A549 (cell line): ENCODE measurements at regions not wholly inside any gene's neighbourhood (a gene's known extent, or its start where the extent isn't known, plus 50 kb on each side); places are given as distances from the start of the nearest gene placed in this dataset.

Experiments used
- ATAC-seq, 2 experiments: fragments of 200-7000 bp in 1 of 2; fragments of >200 bp in 1 of 2; cut with Nextera tagmentation in 1 of 2; cut with Tn5 transposase in 1 of 2; 3 replicates each; pipeline versions ENCODE4 v1.8.0 to v1.9.1; 2018 to 2020; ENCODE audit warnings: mild to moderate bottlenecking in 1 of 2, moderate library complexity in 1 of 2
- CTCF ChIA-PET: fragments of 300-600 bp; sonication (Branson Sonifier 250); formaldehyde crosslinking; extraction: SDS; loops from one replicate; lab custom pipeline; 2021; ENCODE audit warnings: antibody characterized with exemption, inconsistent platforms; lab: Yijun Ruan, JAX
- POLR2A ChIA-PET: fragments of 350-600 bp; formaldehyde crosslinking; extraction: SDS; loops from one replicate; lab custom pipeline; 2021; ENCODE audit warnings: antibody characterized with exemption, inconsistent platforms; lab: Yijun Ruan, JAX
- DNase-seq, 2 experiments: peaks; one replicate each; pipeline versions ENCODE4 v3.0.0 to v3.0.0-alpha.2; 2011 to 2016; ENCODE audit warnings: low read depth in 1 of 2, low spot score in 1 of 2
- FAIRE-seq: peaks from 2 replicates; lab custom pipeline; 2011; peaks lifted over from hg19 to GRCh38; lab: Jason Lieb, UNC
- H3K27ac ChIP-seq, 2 experiments: fragments of >200 bp; sonication (Bioruptor Twin); formaldehyde crosslinking; 3 replicates each; pipeline ENCODE4 v1.5.1; 2016 to 2017
- H3K4me1 ChIP-seq: fragments of >200 bp; sonication (Bioruptor Twin); formaldehyde crosslinking; 3 replicates; pipeline ENCODE4 v1.6.1; 2016
- H3K4me2 ChIP-seq: fragments of >200 bp; sonication (Bioruptor Twin); formaldehyde crosslinking; 3 replicates; pipeline ENCODE4 v1.6.1; 2016
- H3K4me3 ChIP-seq: fragments of >200 bp; sonication (Bioruptor Twin); formaldehyde crosslinking; 3 replicates; pipeline ENCODE4 v1.5.1; 2016
- H3K9me3 ChIP-seq: fragments of >200 bp; sonication (Bioruptor Twin); formaldehyde crosslinking; 3 replicates; pipeline ENCODE4 v1.6.1; 2016
- ATOH8 ChIP-seq: fragments of 250-450 bp; sonication (Bioruptor Pico); IDR thresholded peaks from 2 replicates; pipeline ENCODE4 v1.5.0; 2020; ENCODE audit warnings: low read depth, mild to moderate bottlenecking, moderate library complexity
- CBX8 ChIP-seq: fragments of 200-600 bp; sonication (generic); IDR thresholded peaks from 2 replicates; pipeline ENCODE4 v1.6.1; 2016
- CEBPB ChIP-seq, 2 experiments: fragments of >200 bp in 1 of 2; sonication (Bioruptor Twin) in 1 of 2; formaldehyde crosslinking in 1 of 2; IDR thresholded peaks; 2 replicates each; pipeline ENCODE4 v1.6.1; 2012 to 2016
- EHF ChIP-seq: fragments of 250-450 bp; sonication (Bioruptor Pico); IDR thresholded peaks from 2 replicates; pipeline ENCODE4 v1.5.0; 2020; ENCODE audit warnings: mild to moderate bottlenecking
- ELK1 ChIP-seq: fragments of 150-350 bp; IDR thresholded peaks from 2 replicates; pipeline ENCODE4 v1.6.1; 2014; ENCODE audit warnings: low read depth, mild to moderate bottlenecking, low read length
- EP300 ChIP-seq, 2 experiments: fragments of >200 bp; sonication (Bioruptor Twin); formaldehyde crosslinking; IDR thresholded peaks; 2 replicates in 1 of 2; 3 replicates in 1 of 2; pipeline ENCODE4 v1.6.1; 2016 to 2017
- FOSB ChIP-seq: fragments of 250-450 bp; sonication (Bioruptor Pico); IDR thresholded peaks from 2 replicates; pipeline ENCODE4 v1.5.0; 2020; ENCODE audit warnings: mild to moderate bottlenecking, moderate library complexity
- HOXA7 ChIP-seq: fragments of 250-450 bp; sonication (Bioruptor Pico); IDR thresholded peaks from 2 replicates; pipeline ENCODE4 v1.5.0; 2020; ENCODE audit warnings: mild to moderate bottlenecking, moderate library complexity
- JUN ChIP-seq, 2 experiments: fragments of >200 bp; sonication (Bioruptor Twin); formaldehyde crosslinking; IDR thresholded peaks; 2 replicates in 1 of 2; 3 replicates in 1 of 2; pipeline ENCODE4 v1.6.1; 2016 to 2017
- JUNB ChIP-seq: fragments of >200 bp; sonication (Bioruptor Twin); formaldehyde crosslinking; IDR thresholded peaks from 2 replicates; pipeline ENCODE4 v1.6.1; 2016
- MAX ChIP-seq: IDR thresholded peaks from 2 replicates; pipeline ENCODE4 v1.6.1; 2012
- MYC ChIP-seq: IDR thresholded peaks from 2 replicates; pipeline ENCODE4 v1.6.1; 2012; ENCODE audit warnings: mild to moderate bottlenecking, inconsistent platforms, low read length, improper control_type of control experiment, borderline replicate concordance
- NFE2L2 ChIP-seq: fragments of 150-350 bp; conservative IDR thresholded peaks from 2 replicates; pipeline ENCODE4 v1.6.1; 2014; ENCODE audit warnings: low read length
- NR3C1 ChIP-seq: fragments of >200 bp; sonication (Bioruptor Twin); formaldehyde crosslinking; IDR thresholded peaks from 3 replicates; pipeline ENCODE4 v1.6.1; 2017
- PHF8 ChIP-seq: fragments of 200-600 bp; sonication (generic); IDR thresholded peaks from 2 replicates; pipeline ENCODE4 v1.6.1; 2016; ENCODE audit warnings: low read depth, mild to moderate bottlenecking, antibody characterized with exemption, moderate library complexity, borderline replicate concordance
- SMC3 ChIP-seq: fragments of >200 bp; sonication (Bioruptor Twin); formaldehyde crosslinking; IDR thresholded peaks from 3 replicates; pipeline ENCODE4 v1.6.1; 2018; ENCODE audit warnings: inconsistent platforms
- TFCP2L1 ChIP-seq: fragments of 250-450 bp; sonication (Bioruptor Pico); IDR thresholded peaks from 2 replicates; pipeline ENCODE4 v1.5.0; 2021; ENCODE audit warnings: mild to moderate bottlenecking
- USF2 ChIP-seq: fragments of 450-650 bp; IDR thresholded peaks from 2 replicates; pipeline ENCODE4 v1.6.1; 2014; ENCODE audit warnings: antibody characterized with exemption
- WGBS: methylation state at CpG from one replicate; pipeline ENCODE4 v1.1.6; 2017; ENCODE audit errors: missing lambda C conversion rate; 5-methylcytosine and 5-hydroxymethylcytosine counted together

- CTCF ChIA-PET = no interaction called here
- Histone ChIP-seq H3K4me3 (no peak overlapping the region), H3K9me3 (no peaks in the 10 kb centered on the region), H3K4me1 (no peaks in the 10 kb centered on the region), H3K27ac (no peak overlapping the region), H3K4me2 (no peak overlapping the region)
- ATAC-seq (no peak), DNase-seq (no peak), FAIRE-seq (no peak)
- TF ChIP-seq CEBPB (IDR thresholded peaks at IDR 0.05) = no peak
- no peak for TF ChIP-seq ELK1
- TF ChIP-seq CBX8 = no peak
- TF ChIP-seq TFCP2L1 (CRISPR knock-in tag) = no peak
- TF ChIP-seq ATOH8 (CRISPR knock-in tag) = no peak
- TF ChIP-seq HOXA7 (CRISPR knock-in tag) = no peak
- TF ChIP-seq JUN (IDR thresholded peaks at IDR 0.05) = no peak
- no peak for TF ChIP-seq EP300 (IDR thresholded peaks at IDR 0.05)
- TF ChIP-seq NR3C1 = no peak
- WGBS = 58% methylated on average over 4 of the region's 4 CpGs
- POLR2A ChIA-PET = no interaction called here
These were observed 468.4 kb downstream of the FOXO1 start for GRCh38 chr13:40197936-40198595.

GRCh38 chr13:40200273-40200978 is 466.0 kb downstream of the FOXO1 start:
- Histone ChIP-seq H3K4me2 (no peak overlapping the region), H3K9me3 (peaks cover 7% of the 10 kb centered on the region; the same call in 1 of the 3 replicates), H3K4me3 (no peak overlapping the region), H3K27ac (no peak overlapping the region), H3K4me1 (no peaks in the 10 kb centered on the region)
- no peak for FAIRE-seq
- CTCF ChIA-PET = interaction anchor here (0.6 to 1.3 kb wide), 2 partner anchors 8 to 20 kb away, joined by 3 read pairs; no protein-coding TSS in a partner anchor
- TF ChIP-seq JUNB = no peak
- TF ChIP-seq PHF8 = no peak
- no peak for TF ChIP-seq EHF (CRISPR knock-in tag)
- no peak for TF ChIP-seq CEBPB (IDR thresholded peaks at IDR 0.05)
- no peak for TF ChIP-seq USF2
- no peak for TF ChIP-seq SMC3
- TF ChIP-seq HOXA7 (CRISPR knock-in tag) = no peak
- no peak for TF ChIP-seq TFCP2L1 (CRISPR knock-in tag)
- no peak for TF ChIP-seq JUN (IDR thresholded peaks at IDR 0.05)
- no peak for ATAC-seq
- POLR2A ChIA-PET = no interaction called here
- 62% methylated on average over 2 of the region's 2 CpGs for WGBS
- DNase-seq = no peak

GRCh38 chr13:40204246-40204645 is 462.2 kb downstream of the FOXO1 start:
- no peak for FAIRE-seq
- CTCF ChIA-PET = interaction anchor here (1.4 kb wide), 1 partner anchor 22 kb away, joined by 3 read pairs; no protein-coding TSS in a partner anchor
- no peak overlapping the region for H3K4me2 ChIP-seq
- peaks cover 6% of the 10 kb centered on the region; the same call in 1 of the 3 replicates for H3K4me1 ChIP-seq
- no peak for DNase-seq
- H3K9me3 ChIP-seq = peaks cover 7% of the 10 kb centered on the region; the same call in 1 of the 3 replicates
- WGBS = 67% methylated on average over 1 of the region's 1 CpG
- H3K4me3 ChIP-seq = no peak overlapping the region
- no peak for TF ChIP-seq MAX
- TF ChIP-seq MYC = no peak
- no peak for TF ChIP-seq FOSB (CRISPR knock-in tag)
- no peak for TF ChIP-seq NFE2L2
- no peak for TF ChIP-seq EHF (CRISPR knock-in tag)
- POLR2A ChIA-PET = no interaction called here
- ATAC-seq = no peak
- no peak overlapping the region for H3K27ac ChIP-seq
